MM.1S (cell line): ENCODE measurements at regions not wholly inside any gene's neighbourhood (a gene's known extent, or its start where the extent isn't known, plus 50 kb on each side); places are given as distances from the start of the nearest gene placed in this dataset.

ENCODE experiments used
- DNase-seq: peaks from one replicate; pipeline ENCODE4 v3.0.0-alpha.2; 2015
- H2AFZ ChIP-seq: fragments of 300-600 bp; sonication (generic); 2 replicates; pipeline ENCODE4 v1.6.0; 2016; ENCODE audit warnings: antibody characterized with exemption, low read length
- H3F3A ChIP-seq: fragments of 300-600 bp; sonication (generic); 2 replicates; pipeline ENCODE4 v1.6.1; 2016; ENCODE audit warnings: mild to moderate bottlenecking, antibody characterized with exemption, low read length, moderate library complexity, mixed read lengths; ENCODE audit not compliant: insufficient read depth
- H3K27ac ChIP-seq: fragments of 300-600 bp; sonication (generic); 2 replicates; pipeline ENCODE4 v1.5.1; 2016; ENCODE audit warnings: mild to moderate bottlenecking, low read length
- H3K27me3 ChIP-seq: fragments of 300-600 bp; sonication (generic); replicated peaks from 2 replicates; pipeline ENCODE4 v1.6.0; 2016; ENCODE audit warnings: low read length; ENCODE audit not compliant: insufficient read depth
- H3K36me3 ChIP-seq: fragments of 300-600 bp; sonication (generic); replicated peaks from 2 replicates; pipeline ENCODE4 v1.6.1; 2016; ENCODE audit warnings: mild to moderate bottlenecking, low read length, mixed read lengths; ENCODE audit not compliant: insufficient read depth
- H3K4me1 ChIP-seq: fragments of 300-600 bp; sonication (generic); 2 replicates; pipeline ENCODE4 v1.6.1; 2016; ENCODE audit warnings: low read length, mixed read lengths
- H3K4me2 ChIP-seq: fragments of 300-600 bp; sonication (generic); 2 replicates; pipeline ENCODE4 v1.6.0; 2016; ENCODE audit warnings: low read depth, low read length
- H3K4me3 ChIP-seq: fragments of 300-600 bp; sonication (generic); 2 replicates; pipeline ENCODE4 v1.5.1; 2016; ENCODE audit warnings: low read length, mixed read lengths
- H3K79me2 ChIP-seq: fragments of 300-600 bp; sonication (generic); 2 replicates; pipeline ENCODE4 v1.6.1; 2016; ENCODE audit warnings: mixed run types, low read length, mixed read lengths
- H3K9ac ChIP-seq: fragments of 300-600 bp; sonication (generic); 2 replicates; pipeline ENCODE4 v1.6.1; 2016; ENCODE audit warnings: low read length, mixed read lengths
- H3K9me2 ChIP-seq: fragments of 300-600 bp; sonication (generic); replicated peaks from 2 replicates; pipeline ENCODE4 v1.6.1; 2016; ENCODE audit warnings: mild to moderate bottlenecking, low read length, mixed read lengths; ENCODE audit not compliant: insufficient read depth
- H3K9me3 ChIP-seq: fragments of 300-600 bp; sonication (generic); replicated peaks from 2 replicates; pipeline ENCODE4 v1.6.1; 2016; ENCODE audit warnings: mild to moderate bottlenecking, low read length, mixed read lengths; ENCODE audit not compliant: insufficient read depth
- H4K20me1 ChIP-seq: fragments of 300-600 bp; sonication (generic); 2 replicates; pipeline ENCODE4 v1.6.1; 2016; ENCODE audit warnings: mild to moderate bottlenecking, low read length, moderate library complexity, mixed read lengths; ENCODE audit not compliant: insufficient read depth
- CTCF ChIP-seq: fragments of 300-600 bp; sonication (generic); IDR thresholded peaks from 2 replicates; pipeline ENCODE4 v1.5.1; 2016; ENCODE audit warnings: antibody characterized with exemption, low read length, mixed read lengths
- EZH2 ChIP-seq: fragments of 300-600 bp; sonication (generic); optimal IDR thresholded peaks from 2 replicates; pipeline ENCODE3; 2017; ENCODE audit warnings: low read depth, mild to moderate bottlenecking, antibody characterized with exemption, low read length, mixed read lengths
- EZH2phosphoT487 ChIP-seq: fragments of 300-600 bp; sonication (generic); IDR thresholded peaks from 2 replicates; pipeline ENCODE4 v1.6.1; 2018; ENCODE audit warnings: antibody characterized with exemption, low read length

GRCh38 chr14:22112004-22112403 is 438.4 kb upstream of the OR4E1 start:
- H3K36me3 ChIP-seq = no peaks in the 10 kb centered on the region
- no peak overlapping the region for H3K27ac ChIP-seq
- no peaks in the 10 kb centered on the region for H3K27me3 ChIP-seq
- H3K79me2 ChIP-seq = no peaks in the 10 kb centered on the region
- H3K9me3 ChIP-seq = no peaks in the 10 kb centered on the region
- no peaks in the 10 kb centered on the region for H4K20me1 ChIP-seq
- TF ChIP-seq CTCF (peak; percentile 51), EZH2 (no peak)
- no peak overlapping the region for H3K4me2 ChIP-seq
- no peaks in the 10 kb centered on the region for H3K4me1 ChIP-seq
- H3K9me2 ChIP-seq = no peaks in the 10 kb centered on the region
- DNase-seq = no peak
- no peak overlapping the region for H3K4me3 ChIP-seq
- no peaks in the 10 kb centered on the region for H3F3A ChIP-seq
- no peak overlapping the region for H3K9ac ChIP-seq
- H2AFZ ChIP-seq = no peak overlapping the region

- Histone ChIP-seq H3K4me3 (no peak overlapping the region), H3K9ac (no peak overlapping the region), H3K9me3 (no peaks in the 10 kb centered on the region), H4K20me1 (no peaks in the 10 kb centered on the region), H3K36me3 (no peaks in the 10 kb centered on the region), H3K9me2 (no peaks in the 10 kb centered on the region), H2AFZ (no peak overlapping the region), H3K27me3 (no peaks in the 10 kb centered on the region), H3K4me1 (no peaks in the 10 kb centered on the region), H3K79me2 (no peaks in the 10 kb centered on the region), H3K27ac (no peak overlapping the region), H3F3A (no peaks in the 10 kb centered on the region), H3K4me2 (no peak overlapping the region)
- no peak for DNase-seq
- TF ChIP-seq EZH2phosphoT487 (no peak), CTCF (no peak), EZH2 (no peak)
Measured at GRCh38 chr14:22107753-22108152, 434.1 kb upstream of the OR4E1 start.

- H3K9me2 ChIP-seq = no peaks in the 10 kb centered on the region
- TF ChIP-seq EZH2 = no peak
- no peak for TF ChIP-seq EZH2phosphoT487
- TF ChIP-seq CTCF = no peak
- no peak overlapping the region for H3K9ac ChIP-seq
- no peaks in the 10 kb centered on the region for H3K79me2 ChIP-seq
- H4K20me1 ChIP-seq = no peaks in the 10 kb centered on the region
- H3K27ac ChIP-seq = no peak overlapping the region
- H3F3A ChIP-seq = no peaks in the 10 kb centered on the region
- H2AFZ ChIP-seq = no peak overlapping the region
- no peaks in the 10 kb centered on the region for H3K36me3 ChIP-seq
- no peak overlapping the region for H3K4me3 ChIP-seq
- H3K4me2 ChIP-seq = no peak overlapping the region
- H3K27me3 ChIP-seq = no peaks in the 10 kb centered on the region
- H3K9me3 ChIP-seq = no peaks in the 10 kb centered on the region
- H3K4me1 ChIP-seq = no peaks in the 10 kb centered on the region
- no peak for DNase-seq
Measured at GRCh38 chr14:22106700-22107697, 433.4 kb upstream of the OR4E1 start.
